ENCODE measurements at regions not wholly inside any gene's neighbourhood (a gene's known extent, or its start where the extent isn't known, plus 50 kb on each side); places are given as distances from the start of the nearest gene placed in this dataset.

DNA sequence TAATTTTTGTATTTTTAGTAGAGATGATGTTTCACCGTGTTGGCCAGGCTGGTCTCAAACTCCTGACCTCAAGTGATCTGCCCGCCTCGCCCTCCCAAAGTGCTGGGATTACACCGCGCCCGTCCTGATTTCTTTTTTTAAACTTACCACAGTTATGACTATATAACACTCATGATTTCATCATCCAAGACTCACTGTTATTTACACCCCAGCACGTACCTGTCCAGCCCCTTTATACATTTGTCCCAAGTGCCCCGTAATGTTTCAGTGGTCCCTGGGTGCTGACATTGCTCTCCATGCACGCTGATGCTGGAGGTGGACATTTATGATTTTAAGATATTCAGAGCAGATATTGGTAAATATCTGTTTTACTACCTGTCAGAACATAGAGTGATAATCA is 219.9 kb upstream of the GMDS start:
- H3K4me2 ChIP-seq (ENCODE audit: low read length) = no peak overlapping the region
- H3K4me3 ChIP-seq (ENCODE audit: low read depth, low read length) = no peak overlapping the region
- H2BK120ac ChIP-seq (ENCODE audit: insufficient read depth, low read length, poor library complexity) = no peak overlapping the region
- H3K79me2 ChIP-seq (ENCODE audit: control insufficient read depth, insufficient read depth, low read length, poor library complexity) = no peaks in the 10 kb centered on the region
- no peaks in the 10 kb centered on the region for H3K9me3 ChIP-seq (ENCODE audit: insufficient read depth, low read depth, low read length)
- no CpG with 5 or more reads among the region's 9 CpGs for WGBS (ENCODE audit: extremely low coverage, insufficient coverage, insufficient read length)
- no peak for DNase-seq
- H3K9ac ChIP-seq (ENCODE audit: low read length) = no peak overlapping the region
- no peak overlapping the region for H3K4ac ChIP-seq (ENCODE audit: low read depth, low read length)
- no peak overlapping the region for H3K14ac ChIP-seq (ENCODE audit: low read length)
- H2AFZ ChIP-seq (ENCODE audit: insufficient read depth, low read length, poor library complexity) = no peak overlapping the region
- no peaks in the 10 kb centered on the region for H3K27me3 ChIP-seq (ENCODE audit: insufficient read depth, low read length)
- no peak overlapping the region for H3K18ac ChIP-seq (ENCODE audit: low read length)
- H3K79me1 ChIP-seq (ENCODE audit: low read length) = no peaks in the 10 kb centered on the region
- no peak overlapping the region for H4K8ac ChIP-seq (ENCODE audit: low read depth, low read length)
- no peak overlapping the region for H4K91ac ChIP-seq (ENCODE audit: low read depth, low read length)
- H2AK5ac ChIP-seq (ENCODE audit: low read length) = no peak overlapping the region
- H3K4me1 ChIP-seq (ENCODE audit: control insufficient read depth in 1 of 2, insufficient read depth in 2 of 2, low read length in 2 of 2) = no peaks in the 10 kb centered on the region
- no peak overlapping the region for H3K23ac ChIP-seq (ENCODE audit: low read length)
- no peak overlapping the region for H2BK5ac ChIP-seq (ENCODE audit: low read depth, low read length, poor library complexity)
- no peak overlapping the region for H4K12ac ChIP-seq (ENCODE audit: low read depth, low read length)
- peaks cover 0 to 2% of the 10 kb centered on the region in 2 experiments for H3K36me3 ChIP-seq (ENCODE audit: control insufficient read depth in 1 of 2, insufficient read depth in 2 of 2, low read length in 2 of 2)
- no peak overlapping the region for H3K27ac ChIP-seq (ENCODE audit: low read depth, low read length)
- no peak overlapping the region for H2BK12ac ChIP-seq (ENCODE audit: low read length)

DNA sequence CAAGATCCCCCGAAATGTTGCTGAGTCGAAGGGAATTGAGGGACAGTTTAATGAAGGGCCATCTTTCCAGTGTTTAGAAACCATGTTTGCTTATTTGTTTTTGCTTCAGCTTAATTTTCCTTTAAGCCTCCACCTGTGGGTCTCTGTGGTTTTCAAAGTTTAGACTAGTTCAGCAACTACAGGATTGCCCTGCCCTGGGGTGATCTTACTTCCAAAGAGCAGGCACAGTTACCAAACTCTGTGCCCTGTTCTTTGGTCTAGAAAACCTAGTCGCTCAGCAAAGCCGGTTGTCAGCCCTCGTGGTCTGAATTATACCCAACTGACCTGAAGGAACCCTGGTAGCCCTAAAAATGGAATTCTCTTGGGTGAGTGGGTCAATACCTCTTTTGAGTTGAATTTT is 219.2 kb upstream of the GMDS start:
- H3K79me1 ChIP-seq (ENCODE audit: low read length) = no peaks in the 10 kb centered on the region
- H3K14ac ChIP-seq (ENCODE audit: low read length) = no peak overlapping the region
- H2BK5ac ChIP-seq (ENCODE audit: low read depth, low read length, poor library complexity) = no peak overlapping the region
- no peaks in the 10 kb centered on the region for H3K79me2 ChIP-seq (ENCODE audit: control insufficient read depth, insufficient read depth, low read length, poor library complexity)
- H3K23ac ChIP-seq (ENCODE audit: low read length) = no peak overlapping the region
- H4K91ac ChIP-seq (ENCODE audit: low read depth, low read length) = no peak overlapping the region
- H2BK120ac ChIP-seq (ENCODE audit: insufficient read depth, low read length, poor library complexity) = no peak overlapping the region
- H3K9ac ChIP-seq (ENCODE audit: low read length) = no peak overlapping the region
- no peak overlapping the region for H3K4ac ChIP-seq (ENCODE audit: low read depth, low read length)
- H4K8ac ChIP-seq (ENCODE audit: low read depth, low read length) = no peak overlapping the region
- WGBS (ENCODE audit: extremely low coverage, insufficient coverage, insufficient read length) = no CpG with 5 or more reads among the region's 5 CpGs
- no peak overlapping the region for H3K18ac ChIP-seq (ENCODE audit: low read length)
- no peak overlapping the region for H3K27ac ChIP-seq (ENCODE audit: low read depth, low read length)
- no peak overlapping the region for H3K4me3 ChIP-seq (ENCODE audit: low read depth, low read length)
- no peak overlapping the region for H2AK5ac ChIP-seq (ENCODE audit: low read length)
- H4K12ac ChIP-seq (ENCODE audit: low read depth, low read length) = no peak overlapping the region
- H2BK12ac ChIP-seq (ENCODE audit: low read length) = no peak overlapping the region
- H3K4me1 ChIP-seq (ENCODE audit: control insufficient read depth in 1 of 2, insufficient read depth in 2 of 2, low read length in 2 of 2) = no peaks in the 10 kb centered on the region
- H3K27me3 ChIP-seq (ENCODE audit: insufficient read depth, low read length) = no peaks in the 10 kb centered on the region
- H3K36me3 ChIP-seq (ENCODE audit: control insufficient read depth in 1 of 2, insufficient read depth in 2 of 2, low read length in 2 of 2) = peaks cover 0 to 2% of the 10 kb centered on the region in 2 experiments
- no peak for DNase-seq
- H2AFZ ChIP-seq (ENCODE audit: insufficient read depth, low read length, poor library complexity) = no peak overlapping the region
- H3K4me2 ChIP-seq (ENCODE audit: low read length) = no peak overlapping the region
- no peaks in the 10 kb centered on the region for H3K9me3 ChIP-seq (ENCODE audit: insufficient read depth, low read depth, low read length)

DNA sequence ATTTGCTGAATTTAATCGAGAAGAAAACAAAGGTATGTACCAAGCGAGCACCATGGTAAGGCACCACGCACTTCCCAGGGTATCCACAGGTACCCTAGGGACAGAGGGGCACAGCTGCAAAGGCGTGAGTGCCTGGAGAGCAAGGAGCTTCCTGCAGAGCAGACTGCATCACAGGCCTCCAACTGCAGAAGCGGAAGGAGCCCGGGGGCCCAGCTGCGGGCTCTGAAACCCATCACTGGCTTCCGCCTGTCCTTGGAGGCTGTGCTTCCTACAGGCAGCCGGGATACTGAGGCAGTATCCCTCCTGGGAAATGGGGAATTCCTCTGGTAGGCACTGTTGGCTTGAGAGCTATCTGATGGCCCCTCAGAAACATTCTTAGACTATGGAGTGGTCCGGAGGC is 217.4 kb upstream of the GMDS start:
- Histone ChIP-seq H3K79me2 (ENCODE audit: control insufficient read depth, insufficient read depth, low read length, poor library complexity) (no peaks in the 10 kb centered on the region), H4K91ac (ENCODE audit: low read depth, low read length) (no peak overlapping the region), H4K12ac (ENCODE audit: low read depth, low read length) (no peak overlapping the region), H3K36me3 (ENCODE audit: control insufficient read depth in 1 of 2, insufficient read depth in 2 of 2, low read length in 2 of 2) (no peaks in the 10 kb centered on the region), H2BK12ac (ENCODE audit: low read length) (no peak overlapping the region), H3K9me3 (ENCODE audit: insufficient read depth, low read depth, low read length) (no peaks in the 10 kb centered on the region), H2BK120ac (ENCODE audit: insufficient read depth, low read length, poor library complexity) (no peak overlapping the region), H2AK5ac (ENCODE audit: low read length) (no peak overlapping the region), H3K27me3 (ENCODE audit: insufficient read depth, low read length) (no peaks in the 10 kb centered on the region), H3K23ac (ENCODE audit: low read length) (no peak overlapping the region), H4K8ac (ENCODE audit: low read depth, low read length) (no peak overlapping the region), H3K79me1 (ENCODE audit: low read length) (no peaks in the 10 kb centered on the region), H3K4me3 (ENCODE audit: low read depth, low read length) (no peak overlapping the region), H2BK5ac (ENCODE audit: low read depth, low read length, poor library complexity) (no peak overlapping the region), H3K9ac (ENCODE audit: low read length) (no peak overlapping the region), H3K4me2 (ENCODE audit: low read length) (no peak overlapping the region), H3K4ac (ENCODE audit: low read depth, low read length) (no peak overlapping the region), H3K27ac (ENCODE audit: low read depth, low read length) (no peak overlapping the region), H3K4me1 (ENCODE audit: control insufficient read depth in 1 of 2, insufficient read depth in 2 of 2, low read length in 2 of 2) (no peaks in the 10 kb centered on the region), H3K18ac (ENCODE audit: low read length) (no peak overlapping the region), H3K14ac (ENCODE audit: low read length) (no peak overlapping the region), H2AFZ (ENCODE audit: insufficient read depth, low read length, poor library complexity) (no peak overlapping the region)
- no peak for DNase-seq
- no CpG with 5 or more reads among the region's 10 CpGs for WGBS (ENCODE audit: extremely low coverage, insufficient coverage, insufficient read length)

DNA sequence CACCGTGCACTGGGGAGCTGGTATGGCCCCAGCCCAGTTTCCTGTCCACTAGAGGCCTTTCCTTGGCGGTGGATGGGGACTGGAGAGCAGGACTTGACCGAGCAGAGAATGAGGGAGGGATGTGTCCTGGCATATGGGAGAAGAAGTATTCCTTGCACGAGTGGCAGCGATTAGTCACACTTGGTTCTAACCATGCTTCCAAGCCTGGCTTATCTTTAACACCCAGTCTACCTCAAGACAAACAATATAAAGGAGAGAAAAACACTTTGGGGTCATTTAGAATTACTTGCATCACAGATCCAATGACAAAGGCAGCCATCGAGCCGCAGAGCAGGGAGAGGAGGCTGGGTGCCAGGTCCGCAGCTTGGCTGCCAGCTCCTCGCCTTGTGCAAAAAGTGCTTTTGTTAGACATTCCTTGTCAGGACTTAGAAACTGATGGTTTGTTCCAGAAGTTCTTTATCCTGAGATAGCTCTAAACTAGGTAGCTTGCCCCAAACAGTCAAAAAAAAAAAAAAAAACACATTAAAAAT is 214.9 kb upstream of the GMDS start:
- H3K9ac ChIP-seq (ENCODE audit: low read length) = no peak overlapping the region
- no peak overlapping the region for H2AFZ ChIP-seq (ENCODE audit: insufficient read depth, low read length, poor library complexity)
- no peaks in the 10 kb centered on the region for H3K27me3 ChIP-seq (ENCODE audit: insufficient read depth, low read length)
- no peak overlapping the region for H4K12ac ChIP-seq (ENCODE audit: low read depth, low read length)
- no peaks in the 10 kb centered on the region for H3K79me2 ChIP-seq (ENCODE audit: control insufficient read depth, insufficient read depth, low read length, poor library complexity)
- H3K14ac ChIP-seq (ENCODE audit: low read length) = no peak overlapping the region
- no peak overlapping the region for H3K4me3 ChIP-seq (ENCODE audit: low read depth, low read length)
- H3K36me3 ChIP-seq (ENCODE audit: control insufficient read depth in 1 of 2, insufficient read depth in 2 of 2, low read length in 2 of 2) = no peaks in the 10 kb centered on the region
- H4K91ac ChIP-seq (ENCODE audit: low read depth, low read length) = no peak overlapping the region
- no CpG with 5 or more reads among the region's 9 CpGs for WGBS (ENCODE audit: extremely low coverage, insufficient coverage, insufficient read length)
- no peak overlapping the region for H2AK5ac ChIP-seq (ENCODE audit: low read length)
- H3K9me3 ChIP-seq (ENCODE audit: insufficient read depth, low read depth, low read length) = no peaks in the 10 kb centered on the region
- H2BK5ac ChIP-seq (ENCODE audit: low read depth, low read length, poor library complexity) = no peak overlapping the region
- no peak overlapping the region for H3K4ac ChIP-seq (ENCODE audit: low read depth, low read length)
- H4K8ac ChIP-seq (ENCODE audit: low read depth, low read length) = no peak overlapping the region
- no peak overlapping the region for H3K23ac ChIP-seq (ENCODE audit: low read length)
- no peak for DNase-seq
- H2BK12ac ChIP-seq (ENCODE audit: low read length) = no peak overlapping the region
- H3K4me2 ChIP-seq (ENCODE audit: low read length) = no peak overlapping the region
- H3K4me1 ChIP-seq (ENCODE audit: control insufficient read depth in 1 of 2, insufficient read depth in 2 of 2, low read length in 2 of 2) = no peaks in the 10 kb centered on the region
- no peak overlapping the region for H2BK120ac ChIP-seq (ENCODE audit: insufficient read depth, low read length, poor library complexity)
- no peak overlapping the region for H3K18ac ChIP-seq (ENCODE audit: low read length)
- no peak overlapping the region for H3K27ac ChIP-seq (ENCODE audit: low read depth, low read length)
- no peaks in the 10 kb centered on the region for H3K79me1 ChIP-seq (ENCODE audit: low read length)
